ENCODE measurements at regions not wholly inside any gene's neighbourhood (a gene's known extent, or its start where the extent isn't known, plus 50 kb on each side); places are given as distances from the start of the nearest gene placed in this dataset.

DNA sequence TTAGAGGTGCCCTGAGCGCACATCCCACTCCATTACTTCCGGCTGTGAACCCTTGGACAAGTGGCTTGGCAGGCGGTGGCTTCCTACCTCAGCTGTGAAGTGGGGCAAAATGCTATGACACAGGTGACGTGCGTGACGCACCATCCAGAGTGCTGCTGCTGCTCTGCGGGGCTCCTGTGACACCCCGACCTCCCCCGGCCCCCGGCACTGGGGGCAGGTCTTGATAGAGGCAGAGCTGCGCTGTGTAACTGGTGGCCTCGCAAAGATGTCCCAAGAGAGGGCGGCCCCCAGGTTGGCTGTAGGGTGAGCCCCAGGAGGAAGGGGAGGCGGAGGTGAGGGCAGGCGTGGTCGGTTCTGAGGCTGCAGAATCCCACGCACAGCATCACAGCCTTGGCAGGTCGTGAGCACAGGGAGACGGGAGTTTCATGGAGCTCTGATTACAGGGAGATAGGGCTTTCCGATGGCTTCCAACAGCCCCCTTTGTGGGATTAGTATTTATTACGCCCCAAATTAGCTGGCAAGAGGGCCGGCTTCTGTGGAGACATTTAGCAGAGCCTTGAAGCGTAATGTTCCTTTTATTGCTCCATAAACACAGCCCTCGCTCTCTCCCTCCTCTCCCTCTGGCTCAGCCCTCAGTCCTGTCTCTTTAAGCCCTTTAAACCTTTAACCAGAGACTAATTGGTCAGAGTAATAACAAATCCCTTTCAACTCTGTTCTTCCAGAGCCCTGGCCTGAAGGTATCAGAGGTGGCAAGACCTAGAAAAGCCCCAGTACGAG is 328.1 kb downstream of the C16orf95 start:
- H2BK15ac ChIP-seq (replicated peaks; ENCODE audit: low read depth) = no peak overlapping the region

DNA sequence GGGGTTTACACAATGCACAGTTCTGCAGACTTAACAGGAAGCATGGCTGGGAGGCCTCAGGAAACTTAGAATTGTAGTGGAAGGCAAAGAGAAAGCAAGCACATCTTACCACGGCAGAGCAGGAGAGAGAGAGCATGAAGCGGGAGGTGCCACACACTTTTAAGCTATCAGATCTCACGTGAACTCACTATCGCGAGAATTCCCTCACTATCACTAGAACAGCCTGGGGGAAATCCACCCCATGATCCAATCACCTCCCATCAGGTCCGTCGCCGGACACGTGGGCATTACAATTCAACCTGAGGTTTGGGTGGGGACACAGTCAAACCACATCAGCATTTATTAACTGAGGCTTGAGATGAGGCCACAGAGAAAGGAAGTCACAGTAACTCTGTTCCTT is 326.7 kb downstream of the C16orf95 start:
- no peak overlapping the region for H4K5ac ChIP-seq (ENCODE audit: low read length)
- no peak overlapping the region for H3K9ac ChIP-seq (ENCODE audit: low read length)
- no peak overlapping the region for H3K27ac ChIP-seq (ENCODE audit: low read depth, low read length)
- H4K8ac ChIP-seq (ENCODE audit: low read depth, low read length) = no peak overlapping the region
- H3K36me3 ChIP-seq (ENCODE audit: control insufficient read depth, insufficient read depth, low read length) = no peaks in the 10 kb centered on the region
- no peak overlapping the region for H2BK120ac ChIP-seq (ENCODE audit: low read depth, low read length)
- H3K4me1 ChIP-seq (ENCODE audit: control insufficient read depth, low read depth, low read length) = no peaks in the 10 kb centered on the region
- H3K4me2 ChIP-seq (ENCODE audit: low read length) = no peak overlapping the region
- no peak overlapping the region for H2AK5ac ChIP-seq (ENCODE audit: low read length)
- no peak for DNase-seq
- H2BK15ac ChIP-seq (replicated peaks; ENCODE audit: low read depth) = no peak overlapping the region
- no peaks in the 10 kb centered on the region for H3K79me2 ChIP-seq (ENCODE audit: control insufficient read depth, insufficient read depth, low read length)
- no peak overlapping the region for H3K56ac ChIP-seq (ENCODE audit: low read length)
- no peak overlapping the region for H3K4me3 ChIP-seq (ENCODE audit: low read length)
- H3K27me3 ChIP-seq (ENCODE audit: insufficient read depth, low read length, poor library complexity) = no peaks in the 10 kb centered on the region
- no peak overlapping the region for H3K18ac ChIP-seq (ENCODE audit: low read length)
- no peak overlapping the region for H2BK5ac ChIP-seq (ENCODE audit: low read length)
- H3K23ac ChIP-seq (ENCODE audit: low read length) = no peak overlapping the region
- no peaks in the 10 kb centered on the region for H3K79me1 ChIP-seq (ENCODE audit: low read length)
- no peak overlapping the region for H3K4ac ChIP-seq (ENCODE audit: low read depth, low read length)
- WGBS (ENCODE audit: extremely low coverage, insufficient coverage, low lambda C conversion rate) = no CpG with 5 or more reads among the region's 9 CpGs

More for the DNA sequence above, 328.1 kb downstream of the C16orf95 start:
- whole genome bisulfite sequencing (ENCODE audit: extremely low coverage, insufficient coverage, low lambda C conversion rate) = no CpG with 5 or more reads among the region's 25 CpGs
- Histone ChIP-seq H4K5ac (ENCODE audit: low read length) (no peak overlapping the region), H3K79me1 (ENCODE audit: low read length) (no peaks in the 10 kb centered on the region), H3K27me3 (ENCODE audit: insufficient read depth, low read length, poor library complexity) (no peaks in the 10 kb centered on the region), H2AK5ac (ENCODE audit: low read length) (no peak overlapping the region), H3K23ac (ENCODE audit: low read length) (no peak overlapping the region), H3K56ac (ENCODE audit: low read length) (no peak overlapping the region), H3K36me3 (ENCODE audit: control insufficient read depth, insufficient read depth, low read length) (no peaks in the 10 kb centered on the region), H3K4ac (ENCODE audit: low read depth, low read length) (no peak overlapping the region), H2BK5ac (ENCODE audit: low read length) (no peak overlapping the region), H4K8ac (ENCODE audit: low read depth, low read length) (no peak overlapping the region), H3K9ac (ENCODE audit: low read length) (no peak overlapping the region), H3K4me3 (ENCODE audit: low read length) (no peak overlapping the region), H2BK120ac (ENCODE audit: low read depth, low read length) (no peak overlapping the region), H3K4me1 (ENCODE audit: control insufficient read depth, low read depth, low read length) (peaks cover 3% of the 10 kb centered on the region), H3K4me2 (ENCODE audit: low read length) (no peak overlapping the region), H3K79me2 (ENCODE audit: control insufficient read depth, insufficient read depth, low read length) (no peaks in the 10 kb centered on the region), H3K18ac (ENCODE audit: low read length) (no peak overlapping the region), H3K27ac (ENCODE audit: low read depth, low read length) (no peak overlapping the region)
- DNase-seq = no peak

DNA sequence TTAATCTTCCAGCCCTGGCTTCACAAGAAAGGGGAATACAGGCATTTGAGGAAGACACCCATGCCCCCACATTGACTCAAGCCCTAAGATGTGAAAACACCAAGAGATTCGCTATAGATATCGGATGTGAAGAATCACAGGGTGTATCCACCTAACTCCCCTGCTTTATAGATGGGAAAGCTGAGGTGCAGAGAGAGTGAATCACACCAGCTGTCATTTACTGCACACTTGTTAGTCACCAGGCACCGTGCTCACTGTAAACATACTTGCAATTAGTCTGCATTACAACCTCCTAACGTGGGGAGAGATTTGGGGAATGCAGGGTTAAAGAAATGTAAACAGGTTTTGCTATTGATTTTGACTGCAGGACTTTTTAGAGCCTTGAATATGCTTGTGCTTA is 325.5 kb downstream of the C16orf95 start:
- H3K56ac ChIP-seq (ENCODE audit: low read length) = no peak overlapping the region
- no CpG with 5 or more reads among the region's 4 CpGs for WGBS (ENCODE audit: extremely low coverage, insufficient coverage, low lambda C conversion rate)
- H2BK5ac ChIP-seq (ENCODE audit: low read length) = no peak overlapping the region
- no peak for DNase-seq
- H3K79me1 ChIP-seq (ENCODE audit: low read length) = no peaks in the 10 kb centered on the region
- H2BK15ac ChIP-seq (replicated peaks; ENCODE audit: low read depth) = no peak overlapping the region
- no peaks in the 10 kb centered on the region for H3K27me3 ChIP-seq (ENCODE audit: insufficient read depth, low read length, poor library complexity)
- no peak overlapping the region for H3K4ac ChIP-seq (ENCODE audit: low read depth, low read length)
- H4K5ac ChIP-seq (ENCODE audit: low read length) = no peak overlapping the region
- H2BK120ac ChIP-seq (ENCODE audit: low read depth, low read length) = no peak overlapping the region
- no peak overlapping the region for H3K4me3 ChIP-seq (ENCODE audit: low read length)
- no peak overlapping the region for H2AK5ac ChIP-seq (ENCODE audit: low read length)
- H3K27ac ChIP-seq (ENCODE audit: low read depth, low read length) = no peak overlapping the region
- H3K9ac ChIP-seq (ENCODE audit: low read length) = no peak overlapping the region
- no peak overlapping the region for H3K23ac ChIP-seq (ENCODE audit: low read length)
- no peaks in the 10 kb centered on the region for H3K36me3 ChIP-seq (ENCODE audit: control insufficient read depth, insufficient read depth, low read length)
- H3K79me2 ChIP-seq (ENCODE audit: control insufficient read depth, insufficient read depth, low read length) = no peaks in the 10 kb centered on the region
- H3K4me1 ChIP-seq (ENCODE audit: control insufficient read depth, low read depth, low read length) = no peaks in the 10 kb centered on the region
- no peak overlapping the region for H3K18ac ChIP-seq (ENCODE audit: low read length)
- H4K8ac ChIP-seq (ENCODE audit: low read depth, low read length) = no peak overlapping the region
- H3K4me2 ChIP-seq (ENCODE audit: low read length) = no peak overlapping the region

DNA sequence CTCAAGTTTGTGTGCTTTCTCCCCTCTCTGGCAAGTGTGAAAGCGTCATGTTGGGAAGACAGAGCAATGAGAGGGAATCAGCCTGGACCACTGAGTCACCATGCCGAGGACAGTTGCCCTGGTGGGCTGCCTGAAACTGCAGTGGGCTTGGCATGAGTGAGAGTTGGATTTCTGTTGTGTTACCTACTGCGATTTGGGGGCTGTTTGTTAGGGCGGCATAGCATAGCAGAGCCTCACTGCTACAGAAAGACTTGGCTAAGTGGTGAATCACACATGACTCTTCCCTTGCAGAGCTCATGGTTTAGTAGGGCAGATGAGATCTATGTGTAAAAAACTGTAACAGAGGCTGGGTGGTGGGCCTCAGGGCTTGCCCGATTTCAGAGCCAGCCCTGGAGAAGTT is 324.6 kb downstream of the C16orf95 start:
- H3K4me3 ChIP-seq (ENCODE audit: low read length) = no peak overlapping the region
- H3K4me2 ChIP-seq (ENCODE audit: low read length) = no peak overlapping the region
- DNase-seq = no peak
- no peak overlapping the region for H3K23ac ChIP-seq (ENCODE audit: low read length)
- H2AK5ac ChIP-seq (ENCODE audit: low read length) = no peak overlapping the region
- no peaks in the 10 kb centered on the region for H3K79me2 ChIP-seq (ENCODE audit: control insufficient read depth, insufficient read depth, low read length)
- H4K8ac ChIP-seq (ENCODE audit: low read depth, low read length) = no peak overlapping the region
- no peaks in the 10 kb centered on the region for H3K79me1 ChIP-seq (ENCODE audit: low read length)
- H3K36me3 ChIP-seq (ENCODE audit: control insufficient read depth, insufficient read depth, low read length) = no peaks in the 10 kb centered on the region
- H4K5ac ChIP-seq (ENCODE audit: low read length) = no peak overlapping the region
- no peak overlapping the region for H2BK15ac ChIP-seq (replicated peaks; ENCODE audit: low read depth)
- no peak overlapping the region for H2BK5ac ChIP-seq (ENCODE audit: low read length)
- no peaks in the 10 kb centered on the region for H3K27me3 ChIP-seq (ENCODE audit: insufficient read depth, low read length, poor library complexity)
- H3K18ac ChIP-seq (ENCODE audit: low read length) = no peak overlapping the region
- no peak overlapping the region for H3K27ac ChIP-seq (ENCODE audit: low read depth, low read length)
- H3K4ac ChIP-seq (ENCODE audit: low read depth, low read length) = no peak overlapping the region
- no peak overlapping the region for H2BK120ac ChIP-seq (ENCODE audit: low read depth, low read length)
- H3K9ac ChIP-seq (ENCODE audit: low read length) = no peak overlapping the region
- H3K4me1 ChIP-seq (ENCODE audit: control insufficient read depth, low read depth, low read length) = no peaks in the 10 kb centered on the region
- WGBS (ENCODE audit: extremely low coverage, insufficient coverage, low lambda C conversion rate) = no CpG with 5 or more reads among the region's 5 CpGs
- no peak overlapping the region for H3K56ac ChIP-seq (ENCODE audit: low read length)

DNA sequence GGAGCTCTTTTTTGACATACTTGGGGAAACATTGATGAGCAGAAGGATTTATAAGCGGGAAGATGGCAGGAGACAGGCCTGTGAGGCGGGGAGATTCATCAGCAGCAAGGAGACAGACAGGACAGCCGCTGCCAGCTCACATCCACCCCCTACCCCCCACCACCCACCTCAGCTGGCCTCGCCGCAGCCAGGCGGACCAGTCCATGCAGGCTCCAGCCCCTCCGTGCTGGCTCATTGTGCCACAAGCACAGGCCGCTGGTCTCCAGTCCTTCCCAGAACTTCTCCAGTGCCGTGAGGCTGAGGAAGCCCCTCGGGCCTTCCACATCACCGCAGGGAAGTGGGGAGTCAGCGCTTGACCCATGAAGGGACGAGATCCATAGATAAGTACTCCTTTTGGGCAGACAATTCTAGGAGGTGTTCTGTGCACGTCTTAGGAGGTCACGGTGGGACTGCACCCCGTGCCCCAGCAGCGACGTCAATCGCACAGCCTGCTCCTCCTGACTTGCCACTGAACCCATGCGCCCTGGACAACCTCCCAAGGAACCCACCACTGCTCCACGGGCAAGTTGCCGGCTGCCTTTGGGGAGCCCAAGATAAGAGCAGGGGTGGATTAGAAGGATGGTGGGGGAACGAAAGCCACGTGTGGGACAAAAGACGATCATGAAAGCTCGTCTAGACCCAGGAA is 323.6 kb downstream of the C16orf95 start:
- Histone ChIP-seq H3K79me1 (ENCODE audit: low read length) (no peaks in the 10 kb centered on the region), H3K56ac (ENCODE audit: low read length) (no peak overlapping the region), H2BK5ac (ENCODE audit: low read length) (no peak overlapping the region), H3K18ac (ENCODE audit: low read length) (no peak overlapping the region), H4K8ac (ENCODE audit: low read depth, low read length) (no peak overlapping the region), H2BK120ac (ENCODE audit: low read depth, low read length) (no peak overlapping the region), H3K9ac (ENCODE audit: low read length) (no peak overlapping the region), H3K4me1 (ENCODE audit: control insufficient read depth, low read depth, low read length) (no peaks in the 10 kb centered on the region), H3K36me3 (ENCODE audit: control insufficient read depth, insufficient read depth, low read length) (no peaks in the 10 kb centered on the region), H3K23ac (ENCODE audit: low read length) (no peak overlapping the region), H4K5ac (ENCODE audit: low read length) (no peak overlapping the region), H3K4me3 (ENCODE audit: low read length) (no peak overlapping the region), H2BK15ac (replicated peaks; ENCODE audit: low read depth) (no peak overlapping the region), H3K27me3 (ENCODE audit: insufficient read depth, low read length, poor library complexity) (no peaks in the 10 kb centered on the region), H3K27ac (ENCODE audit: low read depth, low read length) (no peak overlapping the region), H3K79me2 (ENCODE audit: control insufficient read depth, insufficient read depth, low read length) (no peaks in the 10 kb centered on the region), H2AK5ac (ENCODE audit: low read length) (no peak overlapping the region), H3K4me2 (ENCODE audit: low read length) (no peak overlapping the region), H3K4ac (ENCODE audit: low read depth, low read length) (no peak overlapping the region)
- WGBS (ENCODE audit: extremely low coverage, insufficient coverage, low lambda C conversion rate) = no CpG with 5 or more reads among the region's 26 CpGs
- no peak for DNase-seq
